Chondrocyte (in vitro differentiated cells): ENCODE measurements at regions not wholly inside any gene's neighbourhood (a gene's known extent, or its start where the extent isn't known, plus 50 kb on each side); places are given as distances from the start of the nearest gene placed in this dataset.

Source experiments
- DNase-seq: peaks from one replicate; pipeline ENCODE4 v3.0.0; 2021; ENCODE audit warnings: mixed read lengths, low spot score
- H3K27ac Mint-ChIP-seq: one replicate; pipeline ENCODE4 v1.8.0; 2021; ENCODE audit warnings: mild to moderate bottlenecking, moderate library complexity, mixed read lengths; ENCODE audit not compliant: unreplicated experiment
- H3K27me3 Mint-ChIP-seq: 2 replicates; pipeline ENCODE4 v1.8.0; 2021; ENCODE audit warnings: low read depth, mixed read lengths
- H3K36me3 Mint-ChIP-seq: 2 replicates; pipeline ENCODE4 v1.8.0; 2021; ENCODE audit warnings: low read depth, mixed read lengths
- H3K4me1 Mint-ChIP-seq: 2 replicates; pipeline ENCODE4 v1.8.0; 2021; ENCODE audit warnings: low read depth, mild to moderate bottlenecking, mixed read lengths
- H3K4me3 Mint-ChIP-seq: one replicate; pipeline ENCODE4 v1.8.0; 2021; ENCODE audit warnings: mild to moderate bottlenecking, moderate library complexity, mixed read lengths; ENCODE audit not compliant: unreplicated experiment
- H3K9me3 Mint-ChIP-seq: 2 replicates; pipeline ENCODE4 v1.8.0; 2021; ENCODE audit warnings: low read depth, mixed read lengths
- TF ChIP-seq, protein P1 (sequence below): fragments of 200-600 bp; sonication (generic); IDR thresholded peaks from 2 replicates; pipeline ENCODE4 v1.5.0; 2021; ENCODE audit warnings: antibody characterized with exemption, mild to moderate bottlenecking, moderate library complexity

DNA sequence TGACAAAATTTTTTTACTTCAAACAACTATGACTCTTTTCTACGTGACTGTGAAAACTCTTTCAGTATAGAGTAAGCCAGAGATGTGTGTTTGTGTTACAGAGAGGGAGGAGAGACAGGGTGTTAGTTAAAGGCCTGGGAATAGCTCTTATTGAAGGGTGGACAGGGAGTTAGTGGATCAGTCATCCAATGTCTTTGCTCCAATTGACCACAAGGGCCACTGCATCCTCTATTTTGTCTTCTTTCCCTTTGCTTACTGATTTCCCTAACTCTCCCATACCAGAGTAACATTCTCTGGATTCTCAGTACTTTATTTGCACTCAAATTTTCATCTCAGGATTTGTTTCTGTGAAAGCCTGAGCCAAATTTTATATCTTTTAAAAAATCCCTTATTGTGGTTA, 920.3 kb downstream of the CDH18 start:
- Mint-ChIP-seq H3K4me3 (no peak overlapping the region), H3K27ac (no peak overlapping the region), H3K4me1 (no peaks in the 10 kb centered on the region), H3K27me3 (no peaks in the 10 kb centered on the region), H3K36me3 (no peaks in the 10 kb centered on the region), H3K9me3 (no peaks in the 10 kb centered on the region)
- no peak for DNase-seq
- TF ChIP-seq, protein P1, sequence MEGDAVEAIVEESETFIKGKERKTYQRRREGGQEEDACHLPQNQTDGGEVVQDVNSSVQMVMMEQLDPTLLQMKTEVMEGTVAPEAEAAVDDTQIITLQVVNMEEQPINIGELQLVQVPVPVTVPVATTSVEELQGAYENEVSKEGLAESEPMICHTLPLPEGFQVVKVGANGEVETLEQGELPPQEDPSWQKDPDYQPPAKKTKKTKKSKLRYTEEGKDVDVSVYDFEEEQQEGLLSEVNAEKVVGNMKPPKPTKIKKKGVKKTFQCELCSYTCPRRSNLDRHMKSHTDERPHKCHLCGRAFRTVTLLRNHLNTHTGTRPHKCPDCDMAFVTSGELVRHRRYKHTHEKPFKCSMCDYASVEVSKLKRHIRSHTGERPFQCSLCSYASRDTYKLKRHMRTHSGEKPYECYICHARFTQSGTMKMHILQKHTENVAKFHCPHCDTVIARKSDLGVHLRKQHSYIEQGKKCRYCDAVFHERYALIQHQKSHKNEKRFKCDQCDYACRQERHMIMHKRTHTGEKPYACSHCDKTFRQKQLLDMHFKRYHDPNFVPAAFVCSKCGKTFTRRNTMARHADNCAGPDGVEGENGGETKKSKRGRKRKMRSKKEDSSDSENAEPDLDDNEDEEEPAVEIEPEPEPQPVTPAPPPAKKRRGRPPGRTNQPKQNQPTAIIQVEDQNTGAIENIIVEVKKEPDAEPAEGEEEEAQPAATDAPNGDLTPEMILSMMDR: no peak

DNA sequence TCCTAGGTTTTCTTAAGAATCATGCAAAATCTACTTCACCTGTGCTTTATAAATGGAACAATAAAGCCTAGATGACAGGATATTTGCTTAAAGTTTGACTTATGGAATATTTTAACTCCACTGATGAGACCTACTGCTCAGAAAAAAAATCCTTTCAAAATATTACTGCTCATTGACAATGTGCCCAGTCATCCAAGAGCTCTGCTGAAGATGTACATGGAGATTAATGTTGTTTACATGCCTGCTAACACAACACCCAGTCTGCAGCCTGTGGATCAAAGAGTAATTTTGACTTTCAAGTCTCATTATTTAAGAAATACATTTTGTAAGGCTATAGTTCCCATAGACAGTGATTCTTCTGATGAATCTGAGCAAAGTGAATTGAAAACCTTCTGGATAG, 889.6 kb downstream of the CDH18 start:
- Mint-ChIP-seq H3K27ac (no peak overlapping the region), H3K27me3 (no peaks in the 10 kb centered on the region), H3K4me1 (no peaks in the 10 kb centered on the region), H3K36me3 (no peaks in the 10 kb centered on the region), H3K9me3 (no peaks in the 10 kb centered on the region), H3K4me3 (no peak overlapping the region)
- DNase-seq: no peak
- TF ChIP-seq, protein P1: no peak

DNA sequence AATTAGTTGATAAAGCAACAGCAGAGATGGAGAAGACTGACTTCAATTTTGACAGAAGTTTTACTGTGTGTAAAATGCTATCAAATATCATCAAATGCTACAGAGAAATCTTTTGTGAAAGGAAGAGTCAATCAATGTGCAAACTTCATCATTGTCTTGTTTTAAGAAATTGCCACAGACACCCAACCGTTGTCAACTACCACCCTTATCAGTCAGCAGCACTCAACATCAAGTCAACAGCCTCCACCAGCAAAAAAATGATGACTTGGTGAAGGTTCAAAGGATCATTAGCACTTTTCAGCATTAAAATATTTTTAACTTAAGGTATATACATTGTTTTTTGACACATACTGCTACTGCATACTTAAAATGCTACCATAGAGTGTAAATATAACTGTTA, 888.8 kb downstream of the CDH18 start:
- H3K4me1 Mint-ChIP-seq: no peaks in the 10 kb centered on the region
- H3K9me3 Mint-ChIP-seq: no peaks in the 10 kb centered on the region
- H3K4me3 Mint-ChIP-seq: no peak overlapping the region
- H3K36me3 Mint-ChIP-seq: no peaks in the 10 kb centered on the region
- TF ChIP-seq, protein P1: no peak
- no peak for DNase-seq
- H3K27ac Mint-ChIP-seq: no peak overlapping the region
- H3K27me3 Mint-ChIP-seq: no peaks in the 10 kb centered on the region

DNA sequence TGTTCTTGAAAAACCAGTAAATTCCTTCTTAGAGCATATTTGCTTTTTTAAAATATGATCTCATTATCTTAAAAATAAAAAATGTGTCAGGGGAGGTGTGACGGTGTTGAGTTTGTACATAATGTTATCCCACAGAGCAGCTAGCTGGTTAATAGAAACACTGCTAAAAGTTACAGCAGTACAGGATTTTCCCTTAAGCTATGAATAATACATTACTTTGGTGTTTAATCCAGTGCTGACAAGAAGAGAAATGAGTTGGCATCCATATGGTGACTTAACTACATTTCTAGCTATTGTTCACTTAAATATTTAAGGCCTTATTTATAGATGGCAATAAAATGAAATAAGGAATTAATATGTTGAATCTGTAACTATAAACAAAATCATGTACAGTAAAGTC, 883.1 kb downstream of the CDH18 start:
- Mint-ChIP-seq H3K27me3 (no peaks in the 10 kb centered on the region), H3K4me1 (no peaks in the 10 kb centered on the region), H3K9me3 (no peaks in the 10 kb centered on the region), H3K27ac (no peak overlapping the region), H3K4me3 (no peak overlapping the region), H3K36me3 (no peaks in the 10 kb centered on the region)
- DNase-seq: no peak
- TF ChIP-seq, protein P1: no peak

DNA sequence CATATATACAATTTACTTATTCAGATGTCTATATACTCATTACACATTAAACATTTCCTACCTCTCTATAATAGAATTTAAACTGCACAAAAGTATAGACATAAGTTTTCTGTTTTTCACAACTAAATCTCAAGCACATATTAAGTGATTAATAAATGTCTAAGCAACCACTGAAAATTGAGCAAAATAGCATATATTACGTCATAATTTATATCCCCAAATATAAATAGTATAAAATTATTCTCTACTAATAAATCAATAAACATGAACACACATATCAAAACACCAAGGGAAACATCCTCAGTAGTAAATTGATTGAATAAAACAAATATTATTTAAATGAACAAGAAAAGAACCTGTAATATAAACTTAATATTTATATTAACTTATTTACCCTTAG, 865.1 kb downstream of the CDH18 start:
- H3K9me3 Mint-ChIP-seq: peaks cover 13% of the 10 kb centered on the region
- no peak overlapping the region for H3K4me3 Mint-ChIP-seq
- peaks cover 2% of the 10 kb centered on the region for H3K27me3 Mint-ChIP-seq
- no peak for DNase-seq
- no peaks in the 10 kb centered on the region for H3K4me1 Mint-ChIP-seq
- TF ChIP-seq, protein P1: no peak
- no peak overlapping the region for H3K27ac Mint-ChIP-seq
- no peaks in the 10 kb centered on the region for H3K36me3 Mint-ChIP-seq
